Fibroblast of mammary gland (primary cell): ENCODE measurements at regions not wholly inside any gene's neighbourhood (a gene's known extent, or its start where the extent isn't known, plus 50 kb on each side); places are given as distances from the start of the nearest gene placed in this dataset.

Experiments
- DNase-seq: peaks from one replicate; pipeline ENCODE4 v3.0.0-alpha.2; 2010; ENCODE audit warnings: low read depth
- H3K4me3 ChIP-seq: 2 replicates; pipeline ENCODE4 v1.5.1; 2011; ENCODE audit warnings: low read depth, mild to moderate bottlenecking, low read length, moderate library complexity; ENCODE audit not compliant: control insufficient read depth
- TF ChIP-seq, protein P1 (sequence below): conservative IDR thresholded peaks from 2 replicates; pipeline ENCODE4 v1.5.1; 2011; ENCODE audit warnings: low read depth, low read length, inconsistent platforms; ENCODE audit not compliant: control insufficient read depth, insufficient read depth

DNA sequence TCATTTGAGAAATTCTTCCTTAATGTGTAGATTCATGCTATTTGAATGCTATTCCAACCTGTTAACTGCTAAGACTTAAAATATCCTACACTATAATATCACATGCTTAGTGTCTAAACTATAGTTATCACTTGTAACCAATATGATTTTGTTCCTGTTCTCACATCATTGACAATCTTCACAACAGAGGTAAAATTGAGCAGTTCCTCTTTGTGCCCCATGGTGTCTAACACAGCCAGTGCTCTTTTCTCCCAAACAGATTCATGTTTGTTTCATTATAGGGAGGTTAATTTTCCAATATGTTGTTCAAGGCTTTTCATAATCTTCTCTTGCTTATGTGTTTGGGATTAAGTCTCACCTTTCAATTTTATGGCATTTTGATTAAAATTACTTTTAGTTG lies 591.1 kb downstream of the ZPLD1 start:
- TF ChIP-seq, protein P1, sequence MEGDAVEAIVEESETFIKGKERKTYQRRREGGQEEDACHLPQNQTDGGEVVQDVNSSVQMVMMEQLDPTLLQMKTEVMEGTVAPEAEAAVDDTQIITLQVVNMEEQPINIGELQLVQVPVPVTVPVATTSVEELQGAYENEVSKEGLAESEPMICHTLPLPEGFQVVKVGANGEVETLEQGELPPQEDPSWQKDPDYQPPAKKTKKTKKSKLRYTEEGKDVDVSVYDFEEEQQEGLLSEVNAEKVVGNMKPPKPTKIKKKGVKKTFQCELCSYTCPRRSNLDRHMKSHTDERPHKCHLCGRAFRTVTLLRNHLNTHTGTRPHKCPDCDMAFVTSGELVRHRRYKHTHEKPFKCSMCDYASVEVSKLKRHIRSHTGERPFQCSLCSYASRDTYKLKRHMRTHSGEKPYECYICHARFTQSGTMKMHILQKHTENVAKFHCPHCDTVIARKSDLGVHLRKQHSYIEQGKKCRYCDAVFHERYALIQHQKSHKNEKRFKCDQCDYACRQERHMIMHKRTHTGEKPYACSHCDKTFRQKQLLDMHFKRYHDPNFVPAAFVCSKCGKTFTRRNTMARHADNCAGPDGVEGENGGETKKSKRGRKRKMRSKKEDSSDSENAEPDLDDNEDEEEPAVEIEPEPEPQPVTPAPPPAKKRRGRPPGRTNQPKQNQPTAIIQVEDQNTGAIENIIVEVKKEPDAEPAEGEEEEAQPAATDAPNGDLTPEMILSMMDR = no peak
- DNase-seq = no peak
- no peak overlapping the region for H3K4me3 ChIP-seq

DNA sequence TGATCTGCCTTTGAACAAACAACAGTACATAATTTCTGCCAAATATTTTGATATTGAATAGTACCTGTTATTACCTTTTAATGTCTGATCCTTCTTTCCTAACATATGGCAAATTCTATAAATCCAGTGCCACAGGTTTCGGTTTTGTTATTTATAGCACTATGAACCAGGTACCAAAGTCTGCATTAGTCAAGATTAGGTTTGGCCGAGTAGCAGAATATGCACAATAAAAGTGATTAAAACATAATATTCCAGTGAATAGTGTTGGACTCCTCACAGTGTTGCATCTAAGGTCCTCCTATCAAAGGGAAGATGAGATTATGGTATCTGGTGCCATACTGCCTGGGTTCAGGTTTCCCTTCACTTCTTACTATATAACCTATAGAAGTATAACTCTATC lies 599.0 kb downstream of the ZPLD1 start:
- TF ChIP-seq, protein P1 = no peak
- no peak for DNase-seq
- no peak overlapping the region for H3K4me3 ChIP-seq

DNA sequence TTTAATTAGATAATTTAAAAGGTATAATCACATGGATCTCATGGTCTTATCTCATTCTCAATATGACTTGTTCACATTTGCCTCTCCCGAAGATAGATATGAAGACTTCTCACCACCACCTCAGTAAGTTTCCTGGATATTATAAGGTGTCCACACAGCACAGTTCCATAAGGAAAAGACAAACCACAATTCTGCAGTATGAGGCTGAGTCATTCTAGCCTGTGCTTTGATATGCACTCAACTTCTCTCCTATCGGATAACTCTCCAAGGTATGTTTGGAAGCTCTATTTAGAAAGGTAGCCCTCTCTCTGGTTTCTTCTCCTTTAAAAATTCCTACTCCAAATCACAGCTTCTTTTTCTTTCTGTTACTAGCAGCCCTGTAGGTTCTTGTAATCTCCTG lies 612.8 kb downstream of the ZPLD1 start:
- TF ChIP-seq, protein P1 = no peak
- DNase-seq = no peak
- H3K4me3 ChIP-seq = no peak overlapping the region

DNA sequence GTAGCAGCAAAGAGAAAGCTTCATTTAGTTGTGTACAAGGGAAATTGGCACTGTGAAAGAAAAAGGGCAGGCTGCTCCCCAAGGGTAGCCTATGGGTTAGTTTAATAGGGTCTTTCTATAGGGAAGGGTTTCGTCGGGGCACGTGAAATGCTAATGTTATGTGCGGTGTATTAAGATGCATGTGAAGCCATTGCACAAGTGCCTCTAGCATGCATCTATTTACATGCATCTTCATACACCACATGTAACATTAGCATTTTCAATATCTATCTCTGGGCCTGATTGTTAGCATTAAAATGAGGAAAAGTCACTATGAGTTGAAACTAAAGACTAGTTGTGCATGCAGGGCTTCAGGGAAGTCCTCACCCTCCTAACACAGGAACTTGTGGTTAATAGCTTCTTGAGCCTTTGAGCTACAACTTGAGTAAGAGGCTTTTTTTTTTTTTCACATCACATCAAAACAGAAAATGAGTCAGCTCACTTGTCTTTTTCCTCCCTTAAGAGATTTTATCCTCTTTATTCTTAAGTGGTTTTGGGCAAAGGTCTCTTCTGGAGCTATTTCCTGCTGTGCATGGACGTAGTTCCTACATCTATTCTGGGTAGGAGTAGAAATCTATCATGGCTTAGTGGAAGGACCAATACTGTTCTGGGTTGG lies 613.4 kb downstream of the ZPLD1 start:
- no peak for DNase-seq
- H3K4me3 ChIP-seq = no peak overlapping the region
- TF ChIP-seq, protein P1 = no peak

DNA sequence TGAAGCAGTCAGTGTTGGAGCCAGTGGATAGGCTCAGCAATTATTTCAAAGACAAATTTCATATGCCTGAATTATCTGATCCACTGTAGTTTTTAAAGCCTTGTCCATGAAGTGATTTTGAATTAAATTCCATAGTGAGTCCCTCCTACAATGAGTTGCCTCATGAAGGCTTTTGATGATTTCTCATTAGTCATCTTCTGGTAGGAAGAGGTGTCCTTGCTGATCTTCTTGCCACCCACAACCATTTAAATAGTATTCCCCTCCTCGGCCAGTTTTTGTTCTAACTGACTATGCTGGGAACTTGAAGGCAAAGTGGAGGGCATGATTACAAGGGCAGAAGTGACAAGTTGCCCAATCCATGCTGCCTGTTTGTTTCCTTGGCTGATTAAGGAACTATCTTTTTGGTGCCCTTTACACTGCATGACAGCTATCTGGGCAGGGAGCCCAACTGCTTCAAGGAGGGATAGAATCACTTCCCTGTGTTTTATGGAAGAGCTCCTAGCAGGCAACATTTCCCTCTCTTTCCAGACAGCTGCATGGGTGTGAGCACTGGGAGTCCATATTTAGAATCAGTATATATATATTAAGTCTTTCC lies 617.5 kb downstream of the ZPLD1 start:
- DNase-seq = no peak
- no peak overlapping the region for H3K4me3 ChIP-seq
- TF ChIP-seq, protein P1 = no peak

DNA sequence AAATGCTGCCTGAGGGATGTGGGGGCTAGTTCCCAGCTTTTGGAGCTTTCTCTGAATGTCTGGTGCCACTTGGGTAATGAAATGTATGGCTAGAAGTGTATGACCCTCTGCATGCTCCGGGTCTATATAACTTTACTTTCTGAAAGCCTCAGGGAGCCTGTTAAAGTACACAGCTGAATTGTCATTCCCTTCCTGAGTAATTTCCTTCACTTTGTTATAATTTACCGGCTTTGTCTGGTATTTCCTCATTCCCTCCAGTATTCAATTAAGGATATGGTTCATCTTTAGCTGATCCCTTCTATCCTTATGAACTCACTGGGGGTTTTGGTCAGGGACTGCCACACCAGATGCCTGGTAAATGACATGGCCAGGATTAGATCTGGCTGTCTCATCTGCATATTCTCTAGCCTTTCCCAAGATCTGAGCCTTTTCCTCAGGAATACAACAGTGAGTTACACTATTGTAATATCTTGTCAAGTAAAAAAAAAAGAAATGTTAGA lies 620.3 kb downstream of the ZPLD1 start:
- no peak for DNase-seq
- H3K4me3 ChIP-seq = no peak overlapping the region
- TF ChIP-seq, protein P1 = no peak

DNA sequence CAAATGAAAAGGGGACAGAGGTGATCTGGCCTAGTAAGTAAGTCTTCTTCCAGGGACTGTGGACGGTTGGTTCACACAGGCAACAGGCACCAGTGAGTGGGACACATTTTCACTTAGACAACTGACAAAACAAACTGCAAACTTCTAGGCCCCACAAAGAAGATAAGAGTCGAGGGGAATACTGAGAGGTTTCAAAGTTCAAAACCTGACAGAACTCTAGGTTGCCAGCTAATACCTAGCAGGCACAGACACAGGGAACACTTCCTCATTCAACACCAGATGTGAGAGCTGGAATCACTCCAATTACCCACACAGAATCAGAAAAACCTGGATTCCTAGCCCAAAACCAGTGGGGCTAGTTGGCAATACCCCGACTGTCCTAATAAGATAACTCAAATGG lies 621.7 kb downstream of the ZPLD1 start:
- TF ChIP-seq, protein P1 = no peak
- no peak overlapping the region for H3K4me3 ChIP-seq
- no peak for DNase-seq
